Effector CD8-positive, alpha-beta T cell (primary cell): ENCODE measurements at regions not wholly inside any gene's neighbourhood (a gene's known extent, or its start where the extent isn't known, plus 50 kb on each side); places are given as distances from the start of the nearest gene placed in this dataset.

ENCODE experiments used
- DNase-seq: peaks from one replicate; lab custom pipeline; 2025; lab: John Stamatoyannopoulos, UW

DNA sequence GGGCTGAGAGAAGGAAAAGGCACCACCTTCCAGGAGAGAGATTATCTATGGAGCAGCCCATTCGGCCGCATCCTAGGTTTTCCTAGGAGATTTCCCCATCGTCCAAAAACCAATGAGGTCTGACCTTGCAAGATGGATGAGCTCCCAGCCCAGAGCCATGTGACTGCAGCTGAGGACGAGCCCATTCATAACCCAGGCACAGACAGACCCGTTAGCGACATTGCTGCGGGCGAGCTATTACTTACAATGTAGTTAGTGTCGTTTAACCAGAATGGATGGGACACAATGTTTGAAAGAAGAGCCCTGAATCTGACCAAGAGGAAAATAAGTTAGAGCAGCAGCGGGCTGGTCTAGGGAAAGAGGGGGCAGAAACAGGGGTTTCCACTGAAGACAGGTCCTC lies 395.9 kb upstream of the CADM1 start:
- no peak for DNase-seq

- DNase-seq = no peak
Observed at GRCh38 chr11:115897707-115898106, 393.5 kb upstream of the CADM1 start.

DNA sequence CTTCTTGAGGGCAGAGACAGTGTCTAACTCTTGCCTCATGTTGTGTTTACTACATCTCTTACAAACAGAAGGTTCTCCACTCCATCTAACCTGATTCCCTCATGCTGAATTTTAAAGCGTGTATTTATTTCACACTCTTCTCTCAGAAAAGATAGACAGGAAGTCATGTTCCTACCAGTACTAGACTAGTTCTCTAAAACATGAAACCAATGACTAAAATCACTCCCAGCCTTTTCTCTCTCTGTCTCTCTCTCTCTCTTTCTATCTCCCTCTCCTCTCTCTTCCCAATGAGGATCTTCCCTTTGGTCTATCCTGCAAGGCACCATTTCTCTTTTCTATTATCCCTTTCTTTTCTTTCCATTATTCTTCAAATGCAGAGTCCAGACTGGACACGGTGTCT lies 391.9 kb upstream of the CADM1 start:
- no peak for DNase-seq

GRCh38 chr11:115895594-115895993 lies 391.4 kb upstream of the CADM1 start:
- DNase-seq = no peak

DNA sequence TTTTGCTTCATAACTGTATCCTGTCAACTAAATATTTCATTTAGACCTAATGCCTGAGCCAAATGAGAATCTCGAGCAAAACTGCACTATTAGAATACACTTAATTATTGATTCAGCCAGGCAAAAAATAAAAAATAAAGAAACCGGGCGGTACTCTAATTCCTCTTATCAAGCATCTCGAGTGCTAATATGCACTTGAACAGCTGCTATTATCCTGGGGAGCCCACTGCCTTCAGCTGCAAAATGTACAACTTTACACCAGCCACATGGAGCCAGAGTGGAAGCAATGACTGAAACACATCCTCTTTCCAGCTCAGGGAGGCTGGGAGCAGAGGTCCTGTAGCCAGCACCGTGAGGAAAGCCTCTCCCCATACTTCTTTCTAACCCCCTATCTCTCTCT lies 390.0 kb upstream of the CADM1 start:
- no peak for DNase-seq

DNA sequence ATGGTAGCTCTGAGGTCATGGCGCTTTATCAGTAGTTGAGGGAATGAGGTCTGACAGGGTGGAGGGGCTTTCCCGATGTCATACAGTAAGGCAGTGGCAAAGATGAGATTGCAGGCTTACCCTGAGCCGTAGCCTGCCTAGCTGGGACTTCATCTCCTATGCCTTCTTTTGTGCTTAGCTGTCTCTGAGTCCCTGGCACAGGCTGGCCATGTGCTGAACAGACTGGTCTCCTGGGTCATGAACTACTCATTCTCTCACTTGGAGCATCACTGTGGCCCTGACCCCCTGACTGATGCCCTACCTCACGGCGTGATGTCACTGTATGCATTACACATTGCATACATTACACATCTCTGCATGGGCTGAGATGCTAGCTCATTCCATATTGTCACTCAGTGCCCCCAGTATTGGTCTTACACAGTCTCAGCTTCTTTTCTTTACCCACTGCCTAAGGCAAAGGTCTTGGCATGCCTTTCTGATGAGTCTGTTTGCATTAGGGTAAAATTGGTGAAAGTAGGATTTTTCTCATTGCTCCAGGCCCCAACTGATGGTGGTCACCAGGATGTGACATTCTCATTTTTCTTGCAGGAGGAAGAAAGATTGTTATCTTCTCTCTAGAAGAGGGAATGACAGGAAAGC lies 389.4 kb upstream of the CADM1 start:
- no peak for DNase-seq

DNA sequence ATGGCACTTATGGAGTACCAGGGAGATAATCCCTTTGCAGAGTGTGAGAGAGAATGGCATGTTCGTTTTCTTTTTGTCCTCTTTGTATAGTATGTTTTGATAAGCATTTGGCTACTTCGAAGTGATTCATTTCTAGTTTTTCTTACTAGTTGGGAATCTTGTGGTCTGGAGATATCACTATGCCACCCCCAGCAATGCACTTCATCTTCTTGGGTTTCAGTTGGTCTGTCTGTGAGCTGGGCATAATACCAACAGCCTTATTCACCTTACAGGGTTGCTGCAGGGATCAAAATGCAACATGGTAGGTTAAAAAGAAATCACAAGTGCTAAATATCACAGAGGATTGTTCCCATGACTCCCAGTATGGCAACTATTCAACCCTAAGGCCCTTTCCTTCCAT lies 387.8 kb upstream of the CADM1 start:
- DNase-seq = no peak

GRCh38 chr11:115891581-115891980 lies 387.4 kb upstream of the CADM1 start:
- no peak for DNase-seq

DNA sequence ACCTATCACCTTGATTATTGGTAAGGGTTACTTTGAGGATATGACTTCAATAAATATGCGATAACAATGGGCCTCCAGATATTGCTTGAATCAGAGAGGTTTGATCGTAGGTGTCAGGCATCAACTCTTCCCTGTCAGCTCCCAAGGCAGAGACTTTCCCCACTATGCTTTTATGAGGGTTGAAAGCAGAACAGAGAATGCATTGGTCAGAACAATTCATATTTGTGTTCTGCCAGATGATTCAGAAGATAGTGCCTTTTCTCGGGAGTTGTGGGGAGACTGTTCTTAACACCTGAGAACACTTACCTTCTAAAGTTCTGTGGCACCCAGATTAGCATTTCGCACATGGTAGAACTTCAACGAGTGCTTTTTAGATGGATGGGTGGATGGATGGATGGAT lies 386.3 kb upstream of the CADM1 start:
- DNase-seq = no peak

DNA sequence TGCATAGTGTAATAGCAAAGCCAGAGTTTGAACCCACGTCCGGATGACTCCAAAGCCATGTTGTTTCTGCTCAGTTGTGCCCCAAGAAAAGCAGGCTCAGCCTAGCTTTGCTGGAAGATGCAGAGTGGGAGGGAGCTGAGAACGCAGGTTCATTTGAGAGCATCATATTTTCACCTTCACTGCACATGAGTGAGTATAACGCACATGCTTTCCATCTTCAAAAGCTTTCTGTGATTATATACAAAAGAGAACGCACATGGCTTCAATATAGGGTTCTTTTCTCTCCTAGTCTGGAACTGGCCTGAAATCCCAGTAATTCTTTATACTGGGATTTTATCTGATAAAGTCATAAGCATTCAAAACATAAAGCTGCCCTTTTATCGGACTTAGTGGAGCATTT lies 385.5 kb upstream of the CADM1 start:
- no peak for DNase-seq

- no peak for DNase-seq
Observed at GRCh38 chr11:115887727-115888126, 383.5 kb upstream of the CADM1 start.

DNA sequence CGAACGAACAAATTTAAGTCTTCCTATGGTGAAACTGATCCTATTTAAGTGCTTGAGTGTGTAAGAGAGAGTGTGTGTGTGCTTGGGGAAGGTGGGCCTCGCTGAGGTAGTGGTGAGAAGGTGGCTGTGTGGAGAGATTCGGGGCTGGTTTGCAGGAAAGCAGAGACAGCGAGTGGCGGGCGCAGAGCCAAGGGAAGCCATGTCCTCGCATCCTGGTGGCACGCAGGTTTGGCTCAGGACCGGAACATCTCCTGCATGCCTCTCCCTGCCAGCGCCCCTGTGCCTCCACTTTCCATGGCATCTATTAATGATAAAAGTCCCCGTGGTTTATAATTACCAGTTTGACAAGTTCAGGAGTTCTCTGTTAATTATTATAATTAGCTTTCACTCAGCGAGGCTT lies 383.1 kb upstream of the CADM1 start:
- DNase-seq = no peak

DNA sequence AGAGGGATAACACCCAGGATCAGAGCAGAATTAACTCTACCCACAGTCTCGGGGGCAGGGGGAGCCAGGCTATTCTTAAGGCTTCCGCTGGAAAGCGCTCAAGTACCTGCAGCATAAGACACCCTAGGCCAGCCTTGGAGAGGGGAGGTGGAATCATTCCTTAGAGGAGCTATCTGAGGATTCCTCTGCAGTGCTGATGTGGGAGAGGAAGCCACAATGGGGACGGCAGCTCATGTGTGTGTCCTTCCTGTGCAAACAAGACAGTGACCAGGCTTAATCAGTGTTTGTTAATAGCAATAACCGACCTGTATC lies 382.2 kb upstream of the CADM1 start:
- DNase-seq = no peak

DNA sequence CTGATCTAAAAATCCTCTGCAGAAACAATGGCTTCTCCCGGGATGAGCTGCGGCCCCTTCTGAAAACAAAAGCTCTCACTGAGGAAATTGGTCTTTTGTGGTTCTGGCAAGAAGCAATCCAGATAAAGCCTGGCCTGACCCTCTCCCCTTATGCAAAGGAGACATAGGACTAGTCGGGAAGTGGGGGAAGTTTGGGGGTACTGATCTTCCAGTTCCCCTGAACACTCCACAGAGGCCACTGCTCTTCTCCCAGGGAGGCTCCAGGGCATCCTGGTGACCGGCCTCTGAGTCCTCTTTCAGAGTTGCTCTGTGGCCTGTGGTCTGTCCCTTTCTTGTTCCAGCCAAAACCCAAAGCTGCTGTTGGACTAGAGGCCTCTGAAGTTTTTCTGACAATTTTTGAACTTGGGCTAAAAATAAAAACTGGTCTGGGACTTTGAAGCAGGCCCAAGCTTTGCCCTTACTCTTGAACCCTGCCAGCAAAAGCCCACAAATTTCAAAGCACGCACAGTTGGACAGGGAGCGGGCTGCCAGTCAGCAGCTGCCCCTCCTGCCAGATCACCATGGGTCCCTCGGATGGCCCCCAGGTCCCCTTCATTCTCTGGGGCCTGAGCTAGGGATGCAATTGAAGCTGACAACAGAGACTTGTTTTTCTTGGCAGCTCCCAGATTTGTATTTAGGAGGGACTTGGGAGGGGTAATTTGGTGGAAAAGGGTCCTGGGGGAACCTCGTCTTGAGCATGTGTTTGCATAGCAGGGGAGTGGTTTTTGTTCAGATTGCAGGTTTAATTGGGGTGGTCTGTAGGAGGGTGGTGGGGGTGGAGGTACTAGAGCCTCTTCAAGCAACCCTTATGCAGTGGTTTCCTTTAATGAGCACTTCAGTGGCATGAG lies 381.6 kb upstream of the CADM1 start:
- no peak for DNase-seq

- DNase-seq = no peak
Observed at GRCh38 chr11:115884800-115885534, 380.8 kb upstream of the CADM1 start.

DNA sequence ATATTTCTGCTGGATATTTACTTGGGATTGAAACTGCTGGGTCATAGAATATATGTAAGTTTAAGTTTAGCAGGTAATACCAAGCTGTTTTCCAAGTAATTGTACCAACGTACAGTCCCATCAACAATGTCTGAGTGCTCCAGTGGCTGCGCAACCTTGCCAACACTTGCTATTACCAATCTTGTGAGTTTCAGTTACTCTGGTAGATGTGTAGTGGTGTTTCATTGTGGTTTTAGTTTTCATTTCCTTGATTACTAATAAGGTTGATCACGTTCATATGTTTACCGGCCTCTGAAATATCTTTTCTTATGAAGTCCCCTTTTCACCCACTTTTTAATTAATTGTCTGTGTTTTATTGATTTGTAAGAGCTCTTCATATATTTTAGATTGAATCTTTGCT lies 370.6 kb upstream of the CADM1 start:
- no peak for DNase-seq

DNA sequence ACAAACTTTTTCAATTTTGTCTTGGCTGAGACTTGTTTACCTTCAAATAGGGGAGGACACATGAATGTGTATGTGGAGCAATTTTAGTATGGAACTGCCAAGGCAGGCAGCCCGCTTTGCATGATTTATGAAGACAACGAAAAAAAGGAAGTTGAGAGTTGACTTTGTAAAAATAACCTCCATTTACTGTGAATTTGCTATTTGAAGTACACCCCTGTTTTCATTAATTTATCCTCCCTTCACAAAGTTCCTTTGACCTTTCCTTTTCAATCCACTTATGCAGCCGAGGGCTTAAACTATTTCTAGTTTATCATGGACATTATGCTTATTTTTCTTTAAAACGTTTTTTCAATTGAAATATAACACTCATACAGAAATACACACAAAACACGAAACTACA lies 369.6 kb upstream of the CADM1 start:
- DNase-seq = no peak

DNA sequence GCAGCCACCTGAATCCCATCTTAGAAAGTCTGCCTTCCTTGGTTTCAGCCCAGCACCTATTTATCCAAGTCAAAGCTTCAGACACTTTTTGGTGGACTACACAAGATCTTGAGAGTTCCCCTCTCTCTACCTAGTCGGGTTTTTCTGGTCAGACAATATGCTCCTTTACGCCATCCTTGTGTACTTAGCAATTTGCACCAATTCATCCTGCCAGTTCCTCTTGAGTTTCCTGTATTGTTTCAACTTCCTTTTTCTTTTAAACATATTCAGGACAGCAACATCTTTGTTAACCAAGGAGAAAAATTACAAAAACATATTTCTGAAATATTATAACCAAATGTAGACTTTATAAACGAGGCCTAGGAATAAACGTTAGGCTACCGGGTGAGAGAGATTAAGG lies 368.2 kb upstream of the CADM1 start:
- no peak for DNase-seq

DNA sequence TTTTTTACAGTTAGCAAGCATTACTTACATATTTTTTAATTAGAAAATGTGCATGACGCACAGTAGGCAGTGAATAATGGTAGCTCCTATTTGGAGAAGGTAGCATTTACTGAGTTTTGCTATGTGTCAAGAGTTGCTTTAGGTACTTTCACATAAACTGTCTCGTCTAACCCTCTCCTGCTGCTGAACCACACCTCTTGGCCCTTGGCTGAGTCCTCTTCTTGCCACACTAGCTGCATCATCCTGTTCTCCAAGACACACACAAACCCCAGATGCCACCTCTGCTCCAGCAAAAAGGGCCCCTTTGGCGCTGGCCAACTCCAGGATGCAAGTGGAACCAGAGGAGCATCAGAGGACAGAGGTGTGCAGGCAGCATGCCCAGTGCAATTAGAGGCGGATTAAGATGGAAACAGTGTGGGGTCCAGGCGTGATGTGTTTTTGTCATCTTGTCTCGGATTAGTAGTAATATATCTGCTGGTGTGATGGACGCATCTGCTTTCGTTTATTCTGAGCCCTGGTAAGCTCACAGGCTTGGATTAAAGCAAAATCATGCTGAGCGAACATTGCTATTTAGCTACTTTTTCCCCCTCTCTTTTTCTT lies 367.0 kb upstream of the CADM1 start:
- no peak for DNase-seq

GRCh38 chr11:115869780-115870431 lies 365.7 kb upstream of the CADM1 start:
- no peak for DNase-seq

GRCh38 chr11:115869131-115869530 lies 364.9 kb upstream of the CADM1 start:
- DNase-seq = no peak

DNA sequence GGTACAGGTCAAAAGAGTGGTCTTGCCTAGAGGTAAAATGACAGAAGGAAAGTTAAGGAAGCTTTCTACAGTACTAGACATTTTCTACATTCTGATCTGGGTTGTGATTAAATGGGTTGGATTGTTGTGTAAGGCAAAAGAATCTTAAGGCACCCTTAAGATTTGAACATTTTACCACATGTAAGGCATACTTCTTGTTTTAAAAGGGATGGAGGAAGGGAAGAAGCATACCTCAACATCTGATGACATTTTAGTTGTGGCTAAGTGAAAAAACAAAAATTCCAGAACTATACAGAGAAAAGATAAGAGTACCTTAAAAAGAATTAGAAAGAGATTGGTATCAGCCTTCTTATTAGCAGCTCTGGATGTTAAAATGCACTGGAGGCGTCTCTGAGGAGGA lies 356.0 kb upstream of the CADM1 start:
- no peak for DNase-seq
